ENCODE measurements at regions not wholly inside any gene's neighbourhood (a gene's known extent, or its start where the extent isn't known, plus 50 kb on each side); places are given as distances from the start of the nearest gene placed in this dataset.

GRCh38 chr6:14063756-14064155 lies 53.8 kb upstream of the CD83 start:
- TF ChIP-seq EZH2 (IDR thresholded peaks at IDR 0.05; ENCODE audit: low read length) (no peak), CTCF (optimal IDR thresholded peaks at IDR 0.05 in 1 of 3, IDR thresholded peaks at IDR 0.05 in 1 of 3, conservative IDR thresholded peaks at IDR 0.05 in 1 of 3; ENCODE audit: extremely low read depth in 1 of 3, insufficient read depth in 2 of 3, low read length in 3 of 3) (no peak)
